H1 (cell line): ENCODE measurements at regions not wholly inside any gene's neighbourhood (a gene's known extent, or its start where the extent isn't known, plus 50 kb on each side); places are given as distances from the start of the nearest gene placed in this dataset.

Experiments used
- CTCF ChIA-PET: fragments of 300-600 bp; sonication (Branson Sonifier 250); formaldehyde crosslinking; loops from one replicate; lab custom pipeline; 2021; ENCODE audit not compliant: partially characterized antibody; lab: Charles Lee
- POLR2A ChIA-PET: fragments of 300-600 bp; sonication (Branson Sonifier 250); formaldehyde crosslinking; loops from one replicate; lab custom pipeline; 2021; ENCODE audit warnings: inconsistent platforms; ENCODE audit not compliant: partially characterized antibody; lab: Charles Lee
- DNase-seq, 2 experiments: peaks; one replicate each; pipeline versions ENCODE4 v3.0.0 to v3.0.0-alpha.2; 2010 to 2022; ENCODE audit warnings: low spot score in 2 of 2, low read depth in 1 of 2, mixed read lengths in 1 of 2
- FAIRE-seq: peaks from 2 replicates; lab custom pipeline; 2011; peaks lifted over from hg19 to GRCh38; lab: Jason Lieb, UNC
- H2AFZ ChIP-seq: 2 replicates; pipeline ENCODE4 v1.8.1; 2012; ENCODE audit warnings: low read length, inconsistent platforms
- H2AK5ac ChIP-seq: 2 replicates; pipeline ENCODE4 v1.6.1; 2013; ENCODE audit warnings: low read depth, low read length
- H2BK120ac ChIP-seq: replicated peaks from 2 replicates; pipeline ENCODE3; 2013; ENCODE audit warnings: low read depth, low read length, inconsistent platforms
- H2BK12ac ChIP-seq: 2 replicates; pipeline ENCODE4 v1.6.1; 2013; ENCODE audit warnings: low read depth, low read length
- H2BK15ac ChIP-seq: 2 replicates; pipeline ENCODE4 v1.6.1; 2013; ENCODE audit warnings: low read length
- H2BK20ac ChIP-seq: 2 replicates; pipeline ENCODE4 v1.6.1; 2013; ENCODE audit warnings: low read length
- H2BK5ac ChIP-seq: 2 replicates; pipeline ENCODE4 v1.6.1; 2013; ENCODE audit warnings: low read depth, low read length
- H3K14ac ChIP-seq: 2 replicates; pipeline ENCODE4 v1.6.1; 2013; ENCODE audit warnings: inconsistent platforms; ENCODE audit not compliant: insufficient read length
- H3K18ac ChIP-seq: 2 replicates; pipeline ENCODE4 v1.6.1; 2013; ENCODE audit warnings: low read length; ENCODE audit errors: extremely low read depth
- H3K23ac ChIP-seq: 2 replicates; pipeline ENCODE4 v1.6.1; 2013; ENCODE audit warnings: inconsistent platforms; ENCODE audit not compliant: insufficient read length
- H3K23me2 ChIP-seq: 2 replicates; pipeline ENCODE4 v1.6.1; 2013; ENCODE audit warnings: low read depth, low read length
- H3K27ac ChIP-seq: 2 replicates; pipeline ENCODE4 v1.6.1; 2011; ENCODE audit warnings: low read depth, low read length, inconsistent platforms
- H3K27me3 ChIP-seq, 4 experiments: replicated peaks in 1 of 4; 1 replicate in 1 of 4; 2 replicates in 3 of 4; pipeline versions ENCODE4 v1.6.1 to v1.8.1; 2011 to 2013; ENCODE audit warnings: low read length in 3 of 4, mild to moderate bottlenecking in 3 of 4, inconsistent platforms in 2 of 4, mixed read lengths in 2 of 4, moderate library complexity in 1 of 4; ENCODE audit not compliant: control insufficient read depth in 3 of 4, insufficient read depth in 3 of 4; ENCODE audit errors: extremely low read depth in 1 of 4
- H3K36me3 ChIP-seq, 4 experiments: 2 replicates each; pipeline versions ENCODE4 v1.6.1 to v1.8.1; 2011 to 2013; ENCODE audit warnings: mild to moderate bottlenecking in 4 of 4, low read length in 3 of 4, moderate library complexity in 2 of 4, control low read depth in 1 of 4, inconsistent platforms in 1 of 4; ENCODE audit not compliant: insufficient read depth in 4 of 4, control insufficient read depth in 2 of 4
- H3K4ac ChIP-seq: replicated peaks from 2 replicates; pipeline ENCODE3; 2013; ENCODE audit warnings: low read length, low read depth, mixed read lengths, inconsistent platforms; ENCODE audit not compliant: insufficient read length
- H3K4me1 ChIP-seq, 4 experiments: replicated peaks in 1 of 4; 1 replicate in 1 of 4; 2 replicates in 3 of 4; pipeline versions ENCODE4 v1.6.1 to v1.8.1; 2011 to 2013; ENCODE audit warnings: low read length in 3 of 4, inconsistent platforms in 2 of 4, mixed read lengths in 1 of 4; ENCODE audit not compliant: insufficient read depth in 4 of 4, control insufficient read depth in 3 of 4
- H3K4me2 ChIP-seq, 2 experiments: 2 replicates each; pipeline versions ENCODE4 v1.6.1 to v1.8.1; 2011 to 2013; ENCODE audit warnings: low read depth in 2 of 2, low read length in 2 of 2, control low read depth in 1 of 2, inconsistent platforms in 1 of 2, mild to moderate bottlenecking in 1 of 2; ENCODE audit not compliant: insufficient read depth in 1 of 2
- H3K4me3 ChIP-seq, 4 experiments: fragments of 200-600, 300-600 bp in 1 of 4; sonication (generic), shearing (Covaris generic), sonication (Bioruptor Twin) in 1 of 4; 2 replicates each; pipeline versions ENCODE4 v1.5.1 to v1.8.1; 2011 to 2016; ENCODE audit warnings: low read length in 4 of 4, low read depth in 3 of 4, control low read depth in 2 of 4, inconsistent platforms in 2 of 4, mild to moderate bottlenecking in 2 of 4, mixed read lengths in 1 of 4, moderate library complexity in 1 of 4; ENCODE audit not compliant: insufficient read depth in 2 of 4; ENCODE audit errors: extremely low read depth in 1 of 4
- H3K56ac ChIP-seq: replicated peaks from 2 replicates; pipeline ENCODE3; 2013; ENCODE audit warnings: low read depth, mild to moderate bottlenecking, mixed read lengths, low read length, inconsistent platforms; ENCODE audit not compliant: insufficient read length
- H3K79me1 ChIP-seq: 2 replicates; pipeline ENCODE4 v1.6.1; 2013; ENCODE audit warnings: low read depth, low read length, control low read depth
- H3K79me2 ChIP-seq, 2 experiments: 2 replicates each; pipeline versions ENCODE4 v1.6.1 to v1.8.1; 2012 to 2013; ENCODE audit warnings: low read length in 2 of 2, mild to moderate bottlenecking in 2 of 2, inconsistent platforms in 1 of 2; ENCODE audit not compliant: insufficient read depth in 2 of 2, control insufficient read depth in 1 of 2
- H3K9ac ChIP-seq, 4 experiments: replicated peaks in 1 of 4; 1 replicate in 1 of 4; 2 replicates in 3 of 4; pipeline versions ENCODE4 v1.6.1 to v1.8.1; 2011 to 2013; ENCODE audit warnings: low read depth in 3 of 4, low read length in 3 of 4, control low read depth in 2 of 4, mild to moderate bottlenecking in 2 of 4, moderate library complexity in 2 of 4, inconsistent platforms in 1 of 4; ENCODE audit errors: extremely low read depth in 1 of 4
- H3K9me3 ChIP-seq, 2 experiments: 2 replicates each; pipeline versions ENCODE4 v1.6.1 to v1.8.1; 2012 to 2013; ENCODE audit warnings: mild to moderate bottlenecking in 2 of 2, moderate library complexity in 2 of 2, control low read depth in 1 of 2, inconsistent platforms in 1 of 2, low read depth in 1 of 2, low read length in 1 of 2, mixed read lengths in 1 of 2; ENCODE audit not compliant: insufficient read depth in 2 of 2
- H4K20me1 ChIP-seq, 2 experiments: replicated peaks in 1 of 2; 2 replicates each; pipeline versions ENCODE3 to v1.8.1; 2011 to 2013; ENCODE audit warnings: inconsistent platforms in 2 of 2, low read length in 2 of 2, mild to moderate bottlenecking in 1 of 2; ENCODE audit not compliant: insufficient read depth in 2 of 2, control insufficient read depth in 1 of 2
- H4K5ac ChIP-seq: 2 replicates; pipeline ENCODE4 v1.6.1; 2013; ENCODE audit warnings: low read length, low read depth, mixed read lengths, inconsistent platforms; ENCODE audit not compliant: insufficient read length
- H4K8ac ChIP-seq: 2 replicates; pipeline ENCODE4 v1.8.0; 2013; ENCODE audit warnings: mild to moderate bottlenecking, moderate library complexity, low read length, inconsistent platforms; ENCODE audit not compliant: insufficient read depth; ENCODE audit errors: extremely low read depth
- H4K91ac ChIP-seq: replicated peaks from 2 replicates; pipeline ENCODE3; 2013; ENCODE audit warnings: low read length, mixed read lengths, inconsistent platforms; ENCODE audit not compliant: insufficient read length
- CTCF ChIP-seq, 3 experiments: IDR thresholded peaks; 1 replicate in 2 of 3; 2 replicates in 1 of 3; pipeline versions ENCODE4 v1.5.1 to v1.6.1; 2011; ENCODE audit warnings: low read length in 3 of 3, mild to moderate bottlenecking in 3 of 3, inconsistent platforms in 2 of 3, low read depth in 1 of 3, moderate library complexity in 1 of 3; ENCODE audit not compliant: insufficient read depth in 1 of 3; ENCODE audit errors: control extremely low read depth in 1 of 3
- HDAC2 ChIP-seq, 2 experiments: fragments of 300-600 bp in 1 of 2; sonication (generic) in 1 of 2; IDR thresholded peaks; 2 replicates each; pipeline ENCODE4 v1.6.1; 2011 to 2012; ENCODE audit warnings: low read depth in 2 of 2, low read length in 2 of 2, mild to moderate bottlenecking in 2 of 2, moderate library complexity in 2 of 2, borderline replicate concordance in 1 of 2, inconsistent platforms in 1 of 2
- WGBS, 2 experiments: shearing (Covaris generic) in 1 of 2; methylation state at CpG; one replicate each; pipeline versions ENCODE4 v1.1.6 to v1.1.7; 2013 to 2015; ENCODE audit warnings: low lambda C conversion rate in 2 of 2, mixed read lengths in 2 of 2, inconsistent platforms in 1 of 2, low coverage in 1 of 2, missing lambda C conversion rate in 1 of 2; ENCODE audit not compliant: insufficient replicate concordance in 2 of 2, insufficient coverage in 1 of 2, insufficient read length in 1 of 2; ENCODE audit errors: extremely low coverage in 1 of 2, missing lambda C conversion rate in 1 of 2; 5-methylcytosine and 5-hydroxymethylcytosine counted together

GRCh38 chr18:45467293-45467692, 148.0 kb upstream of the SLC14A2 start:
- Histone ChIP-seq H2AK5ac (no peak overlapping the region), H3K27ac (no peak overlapping the region), H3K36me3 (no peaks in the 10 kb centered on the region), H3K79me1 (no peaks in the 10 kb centered on the region), H2AFZ (no peak overlapping the region), H4K91ac (no peak overlapping the region), H3K18ac (no peak overlapping the region), H3K9me3 (no peaks in the 10 kb centered on the region), H3K23me2 (no peaks in the 10 kb centered on the region), H4K5ac (no peak overlapping the region), H3K4ac (no peak overlapping the region), H3K4me2 (no peak overlapping the region), H3K79me2 (no peaks in the 10 kb centered on the region), H2BK15ac (no peak overlapping the region), H4K8ac (no peak overlapping the region), H3K14ac (no peak overlapping the region), H3K4me3 (no peak overlapping the region), H4K20me1 (no peaks in the 10 kb centered on the region), H2BK12ac (no peak overlapping the region), H3K4me1 (no peaks in the 10 kb centered on the region), H3K23ac (no peak overlapping the region), H2BK20ac (no peak overlapping the region), H2BK5ac (no peak overlapping the region), H3K9ac (no peak overlapping the region), H3K27me3 (no peaks in the 10 kb centered on the region), H3K56ac (no peak overlapping the region), H2BK120ac (no peak overlapping the region)
- TF ChIP-seq HDAC2 (IDR thresholded peaks at IDR 0.05; ENCODE audit: borderline replicate concordance in 1 of 2, low read depth in 2 of 2, low read length in 2 of 2) (no peak), CTCF (IDR thresholded peaks at IDR 0.05; ENCODE audit: control extremely low read depth in 1 of 3, insufficient read depth in 1 of 3, low read depth in 1 of 3, low read length in 3 of 3) (no peak)
- 85% methylated on average over 2 of the region's 2 CpGs; no CpG with 5 or more reads in 1 of the 2 experiments for WGBS, 2 experiments
- POLR2A ChIA-PET = no interaction called here
- CTCF ChIA-PET = interaction anchor here (0.8 to 2.8 kb wide), 2 partner anchors 10 to 14 kb away, joined by 3 to 10 read pairs; no protein-coding TSS in a partner anchor
- DNase-seq (no peak), FAIRE-seq (no peak)
